ENCODE measurements at regions not wholly inside any gene's neighbourhood (a gene's known extent, or its start where the extent isn't known, plus 50 kb on each side); places are given as distances from the start of the nearest gene placed in this dataset.

DNA sequence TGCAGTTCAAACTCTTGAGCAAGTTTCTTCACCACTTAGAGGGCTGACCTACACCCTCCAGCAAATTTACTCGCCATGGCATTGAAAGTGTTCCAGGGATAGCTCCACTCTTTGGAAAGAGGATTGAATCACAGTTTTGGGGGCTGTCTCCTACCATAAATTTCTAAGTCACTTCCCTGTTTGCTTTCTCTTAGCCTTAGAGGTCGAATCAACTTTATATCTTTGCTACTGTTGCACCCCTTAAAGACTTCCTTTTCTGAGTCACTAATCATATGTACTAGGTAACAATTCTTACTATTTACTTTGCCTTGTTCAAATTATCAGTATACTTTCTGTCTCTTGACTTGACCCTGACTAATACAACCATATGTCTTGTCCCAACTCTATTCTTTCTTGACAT lies 1151.8 kb upstream of the ALCAM start:
- TF ChIP-seq, protein P1, sequence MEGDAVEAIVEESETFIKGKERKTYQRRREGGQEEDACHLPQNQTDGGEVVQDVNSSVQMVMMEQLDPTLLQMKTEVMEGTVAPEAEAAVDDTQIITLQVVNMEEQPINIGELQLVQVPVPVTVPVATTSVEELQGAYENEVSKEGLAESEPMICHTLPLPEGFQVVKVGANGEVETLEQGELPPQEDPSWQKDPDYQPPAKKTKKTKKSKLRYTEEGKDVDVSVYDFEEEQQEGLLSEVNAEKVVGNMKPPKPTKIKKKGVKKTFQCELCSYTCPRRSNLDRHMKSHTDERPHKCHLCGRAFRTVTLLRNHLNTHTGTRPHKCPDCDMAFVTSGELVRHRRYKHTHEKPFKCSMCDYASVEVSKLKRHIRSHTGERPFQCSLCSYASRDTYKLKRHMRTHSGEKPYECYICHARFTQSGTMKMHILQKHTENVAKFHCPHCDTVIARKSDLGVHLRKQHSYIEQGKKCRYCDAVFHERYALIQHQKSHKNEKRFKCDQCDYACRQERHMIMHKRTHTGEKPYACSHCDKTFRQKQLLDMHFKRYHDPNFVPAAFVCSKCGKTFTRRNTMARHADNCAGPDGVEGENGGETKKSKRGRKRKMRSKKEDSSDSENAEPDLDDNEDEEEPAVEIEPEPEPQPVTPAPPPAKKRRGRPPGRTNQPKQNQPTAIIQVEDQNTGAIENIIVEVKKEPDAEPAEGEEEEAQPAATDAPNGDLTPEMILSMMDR (IDR thresholded peaks at IDR 0.05), result no peak
- no peak for TF ChIP-seq ZFX (IDR thresholded peaks at IDR 0.05; ENCODE audit: borderline replicate concordance)

All from 22Rv1 (cell line).